Epithelial cell of esophagus (primary cell): ENCODE measurements at regions not wholly inside any gene's neighbourhood (a gene's known extent, or its start where the extent isn't known, plus 50 kb on each side); places are given as distances from the start of the nearest gene placed in this dataset.

ENCODE experiments used
- DNase-seq: peaks from one replicate; pipeline ENCODE4 v3.0.0; 2010; ENCODE audit warnings: low read depth
- H3K4me3 ChIP-seq: 2 replicates; pipeline ENCODE4 v1.5.1; 2011; ENCODE audit warnings: mild to moderate bottlenecking, low read length, control low read depth
- CTCF ChIP-seq: IDR thresholded peaks from 2 replicates; pipeline ENCODE4 v1.5.1; 2011; ENCODE audit warnings: low read depth, mild to moderate bottlenecking, low read length, control low read depth, inconsistent platforms; ENCODE audit not compliant: insufficient read depth; ENCODE audit errors: missing control alignments

- TF ChIP-seq CTCF: peak; percentile 51
- H3K4me3 ChIP-seq: no peak overlapping the region
- peak; percentile 38 for DNase-seq
Measured at GRCh38 chr21:17045214-17045853, 467.5 kb upstream of the CXADR start.

- H3K4me3 ChIP-seq: no peak overlapping the region
- no peak for TF ChIP-seq CTCF
- no peak for DNase-seq
Measured at GRCh38 chr21:17048974-17049373, 463.9 kb upstream of the CXADR start.

GRCh38 chr21:17050156-17050555 is 462.7 kb upstream of the CXADR start:
- no peak for TF ChIP-seq CTCF
- H3K4me3 ChIP-seq: no peak overlapping the region
- no peak for DNase-seq

GRCh38 chr21:17050646-17051045 is 462.2 kb upstream of the CXADR start:
- DNase-seq: no peak
- no peak for TF ChIP-seq CTCF

GRCh38 chr21:17051054-17051453 is 461.8 kb upstream of the CXADR start:
- DNase-seq: peak; percentile 25
- TF ChIP-seq CTCF: no peak

More at GRCh38 chr21:17050646-17051045, 462.2 kb upstream of the CXADR start:
- H3K4me3 ChIP-seq: no peak overlapping the region

GRCh38 chr21:17053321-17053720 is 459.5 kb upstream of the CXADR start:
- H3K4me3 ChIP-seq: no peak overlapping the region
- no peak for DNase-seq
- no peak for TF ChIP-seq CTCF

More at GRCh38 chr21:17051054-17051453, 461.8 kb upstream of the CXADR start:
- no peak overlapping the region for H3K4me3 ChIP-seq

- DNase-seq: no peak
- no peak for TF ChIP-seq CTCF
- no peak overlapping the region for H3K4me3 ChIP-seq
Measured at GRCh38 chr21:17059936-17060335, 452.9 kb upstream of the CXADR start.
